K562 (cell line): ENCODE measurements at regions not wholly inside any gene's neighbourhood (a gene's known extent, or its start where the extent isn't known, plus 50 kb on each side); places are given as distances from the start of the nearest gene placed in this dataset.

Experiments
- ATAC-seq: fragments of 200-7000 bp; cut with Tn5 transposase; 3 replicates; pipeline ENCODE4 v1.9.1; 2020; ENCODE audit warnings: moderate library complexity
- BruUV-seq: library from RNA; stranded (reverse); fragments of 400-500 nt; replicated peaks from 2 replicates; lab custom pipeline; 2021; lab: Mats Ljungman, UMichigan
- CTCF ChIA-PET: fragments of 300-600 bp; formaldehyde crosslinking; extraction: SDS; loops from one replicate; lab custom pipeline; 2021; ENCODE audit warnings: low intra/inter-chr PET ratio; lab: Yijun Ruan, JAX
- POLR2A ChIA-PET: fragments of 300-600, 350-650 bp; sonication (Branson Sonifier 250); formaldehyde crosslinking; extraction: SDS; loops from one replicate; lab custom pipeline; 2021; ENCODE audit warnings: antibody characterized with exemption, inconsistent platforms; lab: Yijun Ruan, JAX
- DNase-seq, 4 experiments: peaks; one replicate each; pipeline versions ENCODE4 v3.0.0 to v3.0.0-alpha.2; 2011 to 2018; ENCODE audit warnings: low spot score in 3 of 4, mixed read lengths in 3 of 4; ENCODE audit errors: extremely low read depth in 1 of 4
- FAIRE-seq: peaks from 2 replicates; lab custom pipeline; 2011; peaks lifted over from hg19 to GRCh38; lab: Jason Lieb, UNC
- H2AFZ ChIP-seq: 2 replicates; pipeline ENCODE4 v1.6.0; 2011; ENCODE audit warnings: low read depth, low read length, control low read depth, inconsistent platforms
- H3K27ac ChIP-seq: fragments of 200-600 bp; 3 replicates; pipeline ENCODE4 v1.8.0; 2011; ENCODE audit warnings: low read depth, mild to moderate bottlenecking, control low read depth, inconsistent platforms, low read length, moderate library complexity, mixed read lengths; ENCODE audit errors: extremely low read depth
- H3K27me3 ChIP-seq, 2 experiments: fragments of 300-600 bp in 1 of 2; 2 replicates in 1 of 2; 3 replicates in 1 of 2; pipeline versions ENCODE4 v1.6.0 to v1.8.0; 2011; ENCODE audit warnings: inconsistent platforms in 2 of 2, low read length in 2 of 2, mild to moderate bottlenecking in 1 of 2, mixed read lengths in 1 of 2, moderate library complexity in 1 of 2; ENCODE audit not compliant: control insufficient read depth in 2 of 2, insufficient read depth in 2 of 2
- H3K36me3 ChIP-seq: fragments of 300-600 bp; 3 replicates; pipeline ENCODE4 v1.8.0; 2011; ENCODE audit warnings: mild to moderate bottlenecking, low read length, inconsistent platforms; ENCODE audit not compliant: control insufficient read depth, insufficient read depth
- H3K4me1 ChIP-seq, 2 experiments: fragments of 200-600 bp in 1 of 2; replicated peaks in 1 of 2; 2 replicates in 1 of 2; 3 replicates in 1 of 2; pipeline versions ENCODE4 v1.5.1 to v1.8.0; 2011; ENCODE audit warnings: inconsistent platforms in 2 of 2, low read length in 2 of 2, mild to moderate bottlenecking in 1 of 2, mixed read lengths in 1 of 2, moderate library complexity in 1 of 2; ENCODE audit not compliant: control insufficient read depth in 2 of 2, insufficient read depth in 2 of 2
- H3K4me2 ChIP-seq: 2 replicates; pipeline ENCODE4 v1.6.1; 2011; ENCODE audit warnings: low read length, control low read depth, inconsistent platforms, mixed read lengths; ENCODE audit not compliant: insufficient read depth
- H3K4me3 ChIP-seq: fragments of 200-600 bp; sonication (generic), shearing (Covaris generic); 2 replicates; pipeline ENCODE4 v1.5.1; 2016; ENCODE audit warnings: control low read depth, inconsistent platforms
- H3K79me2 ChIP-seq: fragments of 200-600 bp; 3 replicates; pipeline ENCODE4 v1.8.0; 2011; ENCODE audit warnings: low read length, inconsistent platforms; ENCODE audit not compliant: control insufficient read depth, insufficient read depth
- H3K9ac ChIP-seq, 2 experiments: 2 replicates each; pipeline versions ENCODE4 v1.6.0 to v1.6.1; 2011; ENCODE audit warnings: low read depth in 2 of 2, low read length in 2 of 2, control low read depth in 1 of 2, inconsistent platforms in 1 of 2, mild to moderate bottlenecking in 1 of 2, mixed read lengths in 1 of 2; ENCODE audit not compliant: insufficient read depth in 1 of 2
- H3K9me1 ChIP-seq: one replicate; pipeline ENCODE4 v1.6.0; 2011; ENCODE audit warnings: inconsistent platforms, mild to moderate bottlenecking, low read length, moderate library complexity; ENCODE audit not compliant: control insufficient read depth, insufficient read depth
- H3K9me3 ChIP-seq: replicated peaks from 2 replicates; pipeline ENCODE4 v1.5.1; 2011; ENCODE audit warnings: low read depth, low read length, inconsistent platforms; ENCODE audit not compliant: control insufficient read depth, insufficient read depth
- H4K20me1 ChIP-seq: replicated peaks from 2 replicates; pipeline ENCODE4 v1.6.1; 2011; ENCODE audit warnings: low read length, inconsistent platforms, mixed read lengths; ENCODE audit not compliant: control insufficient read depth, insufficient read depth
- CBFB ChIP-seq: sonication (generic); formaldehyde crosslinking; IDR thresholded peaks from 2 replicates; pipeline ENCODE4 v1.4.0; 2020; ENCODE audit warnings: mild to moderate bottlenecking, missing genetic modification reagents
- CBX3 ChIP-seq, 2 experiments: IDR thresholded peaks; 1 replicate in 1 of 2; 2 replicates in 1 of 2; pipeline ENCODE4 v1.6.1; 2012; ENCODE audit warnings: inconsistent platforms in 2 of 2, low read length in 2 of 2, borderline replicate concordance in 1 of 2, control low read depth in 1 of 2
- ETV1 ChIP-seq: fragments of 450-650 bp; conservative IDR thresholded peaks from 2 replicates; pipeline ENCODE4 v1.6.1; 2016; ENCODE audit warnings: missing genetic modification characterization, control low read depth, low read depth, missing compliant biosample characterization
- HDAC3 ChIP-seq: fragments of 450-650 bp; IDR thresholded peaks from 2 replicates; pipeline ENCODE4 v1.6.1; 2018; ENCODE audit warnings: borderline replicate concordance, mild to moderate bottlenecking, moderate library complexity; ENCODE audit not compliant: partially characterized antibody
- HLTF ChIP-seq: fragments of 450-650 bp; IDR thresholded peaks from 2 replicates; pipeline ENCODE4 v1.6.1; 2016
- JUN ChIP-seq, 2 experiments: sonication (generic) in 1 of 2; formaldehyde crosslinking in 1 of 2; IDR thresholded peaks; 2 replicates each; pipeline versions ENCODE4 v1.6.1 to v1.8.0; 2012 to 2022; ENCODE audit warnings: borderline replicate concordance in 2 of 2, mild to moderate bottlenecking in 2 of 2, improper control_type of control experiment in 1 of 2, low read depth in 1 of 2, low read length in 1 of 2, missing genetic modification reagents in 1 of 2
- POLR2B ChIP-seq: fragments of 450-650 bp; IDR thresholded peaks from 2 replicates; pipeline ENCODE4 v1.6.1; 2018; ENCODE audit warnings: low read depth; ENCODE audit not compliant: partially characterized antibody
- THAP12 ChIP-seq: fragments of 250-450 bp; sonication (Bioruptor Pico); IDR thresholded peaks from 2 replicates; pipeline ENCODE4 v1.9.0; 2021; ENCODE audit warnings: mild to moderate bottlenecking, inconsistent platforms
- ZNF384 ChIP-seq: IDR thresholded peaks from 2 replicates; pipeline ENCODE4 v1.6.1; 2012; ENCODE audit warnings: low read depth, low read length, improper control_type of control experiment
- WGBS: fragments of 100-300 bp; shearing (Covaris generic); methylation state at CpG from one replicate; pipeline ENCODE4 v1.1.6; 2016; ENCODE audit warnings: low coverage, mixed read lengths; ENCODE audit not compliant: insufficient coverage; ENCODE audit errors: missing lambda C conversion rate; 5-methylcytosine and 5-hydroxymethylcytosine counted together
- in situ Hi-C: fragments of 300-500 bp; cut with MboI; formaldehyde crosslinking; loops from 4 replicates; pipeline ENCODE4 v1.15.0; 2018; ENCODE audit warnings: inconsistent platforms, mixed read lengths
- intact Hi-C: fragments of 100-400 bp; cut with micrococcal nuclease; formaldehyde crosslinking; loops from 2 replicates; pipeline ENCODE4 v1.14.2; 2022

- Histone ChIP-seq H3K4me1 (no peaks in the 10 kb centered on the region), H3K9me3 (no peaks in the 10 kb centered on the region), H2AFZ (no peak overlapping the region), H3K9ac (no peak overlapping the region), H3K9me1 (no peaks in the 10 kb centered on the region), H3K27me3 (peaks cover 37 to 80% of the 10 kb centered on the region in 2 experiments), H3K27ac (no peak overlapping the region), H3K4me2 (no peak overlapping the region), H4K20me1 (0 out of 2 replicates have a peak, but pooled peaks cover 4% of the 10 kb centered on the region), H3K79me2 (no peaks in the 10 kb centered on the region), H3K36me3 (no peaks in the 10 kb centered on the region), H3K4me3 (no peak overlapping the region)
- FAIRE-seq (no peak), DNase-seq (no peak), ATAC-seq (no peak; the same call in 2 of the 3 replicates)
- 0% methylated on average over 6 of the region's 6 CpGs for WGBS
- POLR2A ChIA-PET: interaction anchor here (0.6 to 1.1 kb wide), 2 partner anchors 14 to 23 kb away, joined by 3 to 4 read pairs; no protein-coding TSS in a partner anchor
- CTCF ChIA-PET: no interaction called here
- TF ChIP-seq ETV1 (tag) (no peak), THAP12 (CRISPR knock-in tag) (no peak), HLTF (no peak), CBFB (CRISPR knock-in tag) (no peak), ZNF384 (no peak), JUN (IDR thresholded peaks at IDR 0.05; ENCODE audit: borderline replicate concordance, low read depth, low read length) (no peak), JUN (CRISPR knock-in tag; IDR thresholded peaks at IDR 0.05; ENCODE audit: borderline replicate concordance) (no peak), HDAC3 (no peak), POLR2B (no peak), CBX3 (IDR thresholded peaks at IDR 0.05; ENCODE audit: borderline replicate concordance in 1 of 2, low read length in 2 of 2) (no peak)
- intact Hi-C loops (no loop called here), in situ Hi-C loops (no loop called here)
- no TSS peak for BruUV-seq
These were observed 81.1 kb downstream of the NCR2 start for GRCh38 chr6:41416501-41416837.
